HG03571 (cell line): ENCODE measurements at regions not wholly inside any gene's neighbourhood (a gene's known extent, or its start where the extent isn't known, plus 50 kb on each side); places are given as distances from the start of the nearest gene placed in this dataset.
A peak's percentile ranks its signal among the peaks of the same experiment; 100 is the strongest.
"Not testable (repeated sequence)": the region's sequence is repeated elsewhere in the genome, so short reads cannot be mapped to it uniquely, and the experiment has no call there.

ENCODE experiments used
- ATAC-seq: cut with Tn5 transposase; IDR thresholded peaks from one replicate; pipeline ENCODE4 v1.9.1; 2021; ENCODE audit not compliant: unreplicated experiment

- ATAC-seq: no peak
Measured at GRCh38 chr12:58408516-58408915, 467.1 kb downstream of the ATP23 start.

DNA sequence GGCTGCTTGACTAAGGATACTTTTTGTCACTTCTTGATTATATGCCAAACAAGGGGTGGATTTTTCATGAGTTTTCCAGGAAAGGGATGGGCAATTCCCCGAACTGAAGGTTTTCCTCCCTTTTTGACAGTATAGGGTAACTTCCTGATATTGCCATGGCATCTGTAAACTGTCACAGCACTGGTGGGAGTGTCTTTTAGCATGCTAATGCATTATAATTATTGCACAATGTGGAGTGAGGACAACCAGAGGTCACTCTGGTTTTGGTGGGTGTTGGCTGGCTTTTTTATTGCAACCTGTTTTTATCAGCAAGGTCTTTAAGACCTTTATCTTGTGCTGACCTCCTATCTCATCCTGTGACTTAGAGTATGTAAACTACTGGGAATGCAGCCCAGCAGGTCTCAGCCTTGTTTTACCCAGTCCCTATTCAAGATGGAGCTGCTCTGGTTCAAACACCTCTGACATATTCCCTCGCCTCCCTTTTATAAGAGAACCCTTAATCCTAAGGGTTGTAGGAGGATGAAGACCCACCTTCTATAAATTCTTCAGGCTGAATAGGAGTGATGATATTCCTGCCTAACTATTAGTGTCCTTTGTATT lies 471.2 kb downstream of the ATP23 start:
- ATAC-seq: no peak

GRCh38 chr12:58413794-58414193 lies 472.4 kb downstream of the ATP23 start:
- no peak for ATAC-seq

DNA sequence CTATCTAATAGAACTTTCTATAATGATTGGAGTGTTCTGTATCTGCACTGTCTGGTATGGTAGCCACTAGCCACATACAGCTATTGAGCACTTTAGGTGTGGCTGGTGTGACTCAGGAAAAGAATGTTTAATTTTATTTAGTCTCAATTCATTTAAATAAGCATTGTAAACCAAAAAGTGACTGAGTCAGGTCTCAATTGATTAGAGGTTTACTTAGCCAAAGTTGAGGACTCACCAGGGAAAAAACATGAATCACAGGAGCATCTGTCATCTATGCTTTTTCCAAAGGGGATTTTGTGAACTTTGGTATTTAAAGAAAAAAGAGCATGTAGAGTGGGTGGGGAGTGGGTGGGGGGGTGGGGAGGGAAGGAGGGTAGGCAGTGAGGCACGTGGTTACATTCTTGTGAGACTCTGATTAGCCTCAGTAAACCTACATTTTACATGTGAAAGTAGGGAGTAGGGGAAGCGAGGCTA lies 473.1 kb downstream of the ATP23 start:
- no peak for ATAC-seq

DNA sequence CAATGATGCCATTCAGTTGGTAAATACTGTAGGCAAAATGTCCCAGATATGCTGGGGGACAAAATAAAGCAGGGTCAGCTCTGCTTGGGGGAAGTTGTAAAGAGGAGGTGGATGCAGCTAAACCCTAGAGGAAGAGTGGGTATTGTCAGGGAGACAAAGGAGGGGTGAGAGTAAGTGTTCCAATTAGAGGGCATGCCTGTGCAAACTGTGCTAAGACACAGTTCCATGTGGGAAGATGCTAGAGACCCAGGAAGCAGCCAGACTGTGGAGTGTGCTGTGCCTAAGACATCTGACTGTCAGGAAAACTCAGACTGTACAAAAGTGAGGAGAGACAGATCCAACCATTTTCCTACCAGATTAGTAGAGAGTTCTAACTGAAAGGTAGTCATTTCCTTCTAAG lies 474.3 kb downstream of the ATP23 start:
- ATAC-seq: no peak

DNA sequence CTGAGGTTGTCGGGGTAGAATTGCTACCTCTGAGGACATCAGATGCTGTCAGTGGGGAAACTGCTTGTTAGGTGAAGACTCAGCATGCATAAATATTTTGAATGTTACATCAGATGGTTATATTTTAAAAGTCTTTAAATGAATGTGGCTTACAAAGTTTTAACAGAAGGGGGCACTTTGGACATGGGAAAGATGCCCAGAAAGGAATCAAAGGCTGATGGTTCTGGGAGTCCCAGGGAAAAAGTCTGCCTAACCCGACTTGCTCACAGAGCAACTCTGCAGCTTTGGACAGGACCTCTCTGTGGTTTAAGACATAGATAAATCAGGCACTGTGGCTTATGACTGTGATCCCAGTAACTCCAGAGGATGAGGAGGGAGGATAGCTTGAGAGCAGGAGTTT lies 474.9 kb downstream of the ATP23 start:
- no peak for ATAC-seq

DNA sequence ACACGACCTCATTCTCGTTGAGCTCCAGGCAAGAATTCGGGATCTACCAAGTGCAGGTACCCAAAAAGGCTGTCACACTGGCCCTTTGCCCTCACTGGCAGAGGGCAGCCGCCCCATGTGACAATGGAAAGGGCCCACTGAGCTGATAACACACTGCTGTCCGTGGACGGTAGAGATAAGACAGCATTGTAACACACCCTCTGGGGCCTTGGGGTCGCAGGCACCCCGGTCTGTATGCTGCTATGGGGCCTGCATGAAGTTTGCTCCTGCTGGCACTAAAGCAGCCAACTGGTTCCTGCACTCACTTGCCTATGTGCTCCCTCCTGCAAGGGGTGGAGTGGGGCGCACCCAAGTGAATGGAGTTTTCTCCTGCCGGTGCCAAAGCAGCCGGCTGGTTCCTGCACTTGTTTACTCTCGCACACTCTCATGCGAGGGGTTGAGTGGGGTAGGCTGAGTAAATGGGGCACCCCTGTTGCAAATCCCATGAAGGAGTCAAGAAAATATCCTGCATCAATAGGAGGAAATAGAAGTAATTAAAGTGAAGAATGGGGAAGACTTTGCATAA lies 477.9 kb downstream of the ATP23 start:
- ATAC-seq: no peak

- no peak for ATAC-seq
Measured at GRCh38 chr12:58419905-58420304, 478.5 kb downstream of the ATP23 start.

GRCh38 chr12:58420503-58420902 lies 479.1 kb downstream of the ATP23 start:
- no peak for ATAC-seq

DNA sequence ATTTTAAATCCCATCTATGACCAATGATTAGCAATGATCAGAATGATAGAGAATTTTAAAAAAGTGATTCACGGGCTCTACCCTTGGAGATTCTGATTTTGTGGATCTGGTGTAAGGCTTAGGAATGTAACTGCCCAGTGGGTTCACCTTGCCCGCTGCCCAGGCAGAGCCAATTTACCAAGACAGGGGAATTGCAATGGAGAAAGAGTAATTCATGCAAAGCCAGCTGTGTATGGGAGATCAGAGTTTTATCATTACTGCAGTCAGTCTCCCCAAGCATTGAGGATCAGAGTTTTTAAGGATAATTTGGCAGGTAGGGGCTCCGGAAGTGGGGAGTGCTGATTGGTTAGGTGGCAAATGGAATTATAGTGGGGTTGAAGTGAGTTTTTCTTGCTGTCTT lies 480.6 kb downstream of the ATP23 start:
- no peak for ATAC-seq

GRCh38 chr12:58424735-58425392 lies 483.5 kb downstream of the ATP23 start:
- peak; percentile 22 for ATAC-seq

- peak; percentile 87 for ATAC-seq
Measured at GRCh38 chr12:58425481-58426392, 484.4 kb downstream of the ATP23 start.

DNA sequence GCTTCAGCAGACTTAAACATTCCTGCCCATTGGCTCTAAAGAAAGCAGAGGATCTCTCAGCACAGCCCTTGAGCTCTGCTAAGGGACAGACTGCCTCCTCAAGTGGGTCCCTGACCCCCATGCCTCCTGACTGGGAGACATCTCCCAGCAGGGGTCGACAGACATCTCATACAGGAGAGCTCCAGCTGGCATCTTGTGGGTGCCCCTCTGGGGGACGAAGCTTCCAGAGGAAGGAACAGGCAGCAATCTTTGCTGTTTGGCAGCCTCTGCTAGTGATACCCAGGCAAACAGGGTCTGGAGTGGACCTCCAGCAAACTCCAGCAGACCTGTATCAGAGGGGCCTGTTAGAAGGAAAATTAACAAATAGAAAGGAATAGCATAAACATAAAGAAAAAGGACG lies 485.1 kb downstream of the ATP23 start:
- not testable (repeated sequence) for ATAC-seq

DNA sequence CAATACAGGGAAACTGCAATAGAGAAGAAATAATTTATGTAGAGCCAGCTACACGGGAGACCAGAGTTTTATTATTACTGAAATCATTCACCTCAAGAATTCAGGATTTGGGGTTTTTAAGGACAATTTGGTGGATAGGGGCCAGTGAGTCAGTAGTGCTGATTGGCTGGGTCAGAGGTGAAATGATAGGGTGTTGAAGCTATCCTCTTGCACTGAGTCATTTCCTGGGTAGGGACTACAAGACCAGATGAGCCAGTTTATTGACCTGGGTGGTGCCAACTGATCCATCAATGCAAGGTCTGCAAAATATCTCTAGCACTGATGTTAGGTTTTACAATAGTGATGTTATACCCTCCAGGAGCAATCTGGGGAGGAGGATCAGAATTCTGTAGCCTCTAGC lies 486.3 kb downstream of the LRIG3 start:
- ATAC-seq: no peak

GRCh38 chr12:58434726-58435125 lies 485.6 kb downstream of the LRIG3 start:
- no peak for ATAC-seq

GRCh38 chr12:58435647-58436046 lies 484.7 kb downstream of the LRIG3 start:
- no peak for ATAC-seq

DNA sequence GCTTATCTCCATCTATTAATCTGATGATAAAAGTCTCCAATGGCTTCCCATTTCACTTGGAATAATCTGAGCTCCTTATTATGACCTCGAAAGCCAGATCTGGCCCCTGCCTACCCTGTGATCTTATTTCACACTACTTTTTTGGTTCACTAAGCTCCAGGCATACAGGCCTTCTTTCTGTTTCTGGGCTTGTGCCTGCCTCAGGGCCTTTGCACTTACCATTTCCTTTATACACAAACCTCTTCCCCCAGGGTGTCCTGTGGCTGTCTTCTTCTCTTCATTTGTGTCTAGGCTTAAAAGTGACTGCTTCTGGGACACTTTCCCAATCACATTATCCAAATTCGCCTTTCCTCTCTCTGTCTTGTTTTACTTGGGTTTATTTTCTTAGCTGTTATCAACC lies 478.8 kb downstream of the LRIG3 start:
- no peak for ATAC-seq

- peak; percentile 52 for ATAC-seq
Measured at GRCh38 chr12:58443273-58443980, 476.9 kb downstream of the LRIG3 start.

- no peak for ATAC-seq
Measured at GRCh38 chr12:58443981-58444371, 476.3 kb downstream of the LRIG3 start.

DNA sequence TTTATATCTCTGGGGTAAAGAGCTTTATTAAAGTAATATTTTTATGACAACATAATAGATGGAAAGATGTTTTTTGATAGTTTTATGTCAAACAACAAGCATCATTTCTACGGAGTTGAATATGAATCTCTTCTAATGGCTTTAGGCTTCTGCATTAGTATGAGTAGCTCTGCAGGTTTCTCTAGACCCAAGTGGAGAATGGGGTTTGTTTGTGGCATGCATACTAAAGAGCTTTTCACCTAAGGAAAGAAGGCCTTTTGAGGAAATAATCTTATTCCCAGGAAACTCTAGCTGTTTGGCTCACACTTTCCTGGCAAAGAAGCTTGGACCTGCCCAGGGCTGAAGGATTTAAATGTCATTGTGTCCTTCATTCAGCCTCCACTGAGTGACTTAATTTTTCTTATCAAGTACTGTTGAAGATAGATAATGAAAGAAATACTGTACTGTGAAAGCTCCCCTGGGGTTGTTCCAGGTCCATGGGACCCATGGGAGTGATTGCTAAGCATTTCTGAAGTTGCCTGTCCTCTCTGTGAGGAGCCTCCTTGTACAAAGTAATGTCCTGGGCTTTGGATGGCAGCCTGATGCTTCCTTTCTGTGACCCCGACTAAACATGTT lies 469.3 kb downstream of the LRIG3 start:
- ATAC-seq: no peak
